RWPE1 (cell line): ENCODE measurements at regions not wholly inside any gene's neighbourhood (a gene's known extent, or its start where the extent isn't known, plus 50 kb on each side); places are given as distances from the start of the nearest gene placed in this dataset.
A peak's percentile ranks its signal among the peaks of the same experiment; 100 is the strongest.

Source experiments
- CTCF ChIA-PET: fragments of 350-600 bp; sonication (Branson Sonifier 250); formaldehyde crosslinking; extraction: SDS; loops from one replicate; lab custom pipeline; 2021; lab: Yijun Ruan, JAX
- POLR2A ChIA-PET: fragments of 400-600 bp; formaldehyde crosslinking; extraction: SDS; loops from one replicate; lab custom pipeline; 2020; ENCODE audit warnings: antibody characterized with exemption; ENCODE audit not compliant: low non-redundant PET; lab: Yijun Ruan, JAX
- DNase-seq: peaks from one replicate; pipeline ENCODE4 v3.0.0; 2012; ENCODE audit warnings: low spot score
- H3K27ac ChIP-seq: fragments of 450-650 bp; 2 replicates; pipeline ENCODE4 v1.5.1; 2017
- TF ChIP-seq, protein P1 (sequence below): fragments of 450-650 bp; conservative IDR thresholded peaks from 2 replicates; pipeline ENCODE4 v1.5.1; 2017; ENCODE audit warnings: low read depth, mild to moderate bottlenecking

DNA sequence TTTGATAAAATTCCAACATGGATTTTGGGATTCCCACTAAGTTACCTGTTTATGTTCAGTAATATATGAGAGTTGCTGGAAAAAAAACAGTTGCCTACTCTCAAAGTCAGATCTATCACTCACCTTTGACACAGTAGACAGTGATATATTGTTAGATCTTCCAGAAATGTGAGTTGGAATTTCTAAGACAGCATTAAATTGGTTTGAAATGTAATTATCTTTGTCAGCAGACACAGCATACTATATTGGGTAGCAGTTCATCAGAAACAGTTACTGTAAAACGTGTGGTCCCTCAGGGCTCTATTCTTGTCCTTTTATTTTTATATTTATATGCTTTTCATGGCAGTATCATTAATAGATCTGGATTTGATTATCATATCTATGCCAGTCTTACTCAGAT lies 433.6 kb upstream of the ARRDC3 start:
- H3K27ac ChIP-seq: no peak overlapping the region
- DNase-seq: no peak
- ChIA-PET POLR2A (no interaction called here), CTCF (no interaction called here)
- TF ChIP-seq, protein P1, sequence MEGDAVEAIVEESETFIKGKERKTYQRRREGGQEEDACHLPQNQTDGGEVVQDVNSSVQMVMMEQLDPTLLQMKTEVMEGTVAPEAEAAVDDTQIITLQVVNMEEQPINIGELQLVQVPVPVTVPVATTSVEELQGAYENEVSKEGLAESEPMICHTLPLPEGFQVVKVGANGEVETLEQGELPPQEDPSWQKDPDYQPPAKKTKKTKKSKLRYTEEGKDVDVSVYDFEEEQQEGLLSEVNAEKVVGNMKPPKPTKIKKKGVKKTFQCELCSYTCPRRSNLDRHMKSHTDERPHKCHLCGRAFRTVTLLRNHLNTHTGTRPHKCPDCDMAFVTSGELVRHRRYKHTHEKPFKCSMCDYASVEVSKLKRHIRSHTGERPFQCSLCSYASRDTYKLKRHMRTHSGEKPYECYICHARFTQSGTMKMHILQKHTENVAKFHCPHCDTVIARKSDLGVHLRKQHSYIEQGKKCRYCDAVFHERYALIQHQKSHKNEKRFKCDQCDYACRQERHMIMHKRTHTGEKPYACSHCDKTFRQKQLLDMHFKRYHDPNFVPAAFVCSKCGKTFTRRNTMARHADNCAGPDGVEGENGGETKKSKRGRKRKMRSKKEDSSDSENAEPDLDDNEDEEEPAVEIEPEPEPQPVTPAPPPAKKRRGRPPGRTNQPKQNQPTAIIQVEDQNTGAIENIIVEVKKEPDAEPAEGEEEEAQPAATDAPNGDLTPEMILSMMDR: no peak

DNA sequence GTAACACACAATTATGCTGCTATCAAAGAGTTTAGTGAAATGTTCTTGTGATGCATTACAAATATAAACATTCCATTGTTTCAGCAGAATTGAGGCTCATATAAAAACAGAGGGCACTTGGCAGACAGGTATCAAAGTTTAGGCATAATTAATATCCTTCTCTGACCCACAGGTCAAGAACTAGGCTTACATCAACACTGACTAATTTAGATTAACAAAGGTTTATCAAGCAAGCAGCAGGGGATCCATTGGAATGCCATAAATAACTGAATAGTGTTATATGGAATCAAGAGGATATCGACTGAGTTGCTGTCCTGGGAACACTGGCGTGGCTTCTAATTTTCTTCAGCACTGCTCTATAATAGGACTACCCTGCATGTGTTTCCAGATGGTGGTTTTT lies 414.5 kb upstream of the ARRDC3 start:
- ChIA-PET CTCF (no interaction called here), POLR2A (no interaction called here)
- no peak overlapping the region for H3K27ac ChIP-seq
- no peak for DNase-seq
- TF ChIP-seq, protein P1: no peak

DNA sequence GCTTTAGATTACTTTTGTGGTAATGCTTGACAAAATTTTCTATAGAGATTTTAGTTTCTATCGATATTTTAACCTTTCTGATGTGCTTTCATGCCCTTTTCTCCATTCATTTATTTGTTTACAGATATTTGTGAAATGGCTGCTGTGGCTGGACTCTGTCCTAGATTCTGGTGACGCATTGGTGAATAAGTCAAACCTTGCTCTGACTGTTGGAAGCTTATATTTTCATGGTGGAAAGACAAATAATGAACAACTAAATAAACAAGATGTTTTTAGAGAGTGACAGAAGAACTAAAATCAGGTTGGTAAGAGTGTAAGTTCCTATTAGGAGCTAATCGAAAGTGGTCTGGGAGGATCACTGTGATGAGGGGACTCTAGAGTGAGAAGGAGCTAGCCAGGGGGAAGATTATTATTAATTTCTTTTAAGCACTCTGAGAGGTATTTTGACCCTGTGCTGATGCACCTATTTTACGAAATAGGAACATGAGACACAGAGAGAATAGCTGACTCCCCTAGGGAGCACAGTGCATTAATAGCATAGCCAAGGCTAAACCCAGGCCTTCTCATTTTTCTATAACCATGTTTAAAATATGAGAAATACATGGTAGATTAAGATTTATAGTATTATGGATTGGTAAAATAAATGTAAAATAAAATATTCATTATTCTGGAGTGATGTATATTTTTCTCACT lies 411.9 kb upstream of the ARRDC3 start:
- DNase-seq: no peak
- ChIA-PET CTCF (no interaction called here), POLR2A (no interaction called here)
- no peak overlapping the region for H3K27ac ChIP-seq
- TF ChIP-seq, protein P1: no peak

DNA sequence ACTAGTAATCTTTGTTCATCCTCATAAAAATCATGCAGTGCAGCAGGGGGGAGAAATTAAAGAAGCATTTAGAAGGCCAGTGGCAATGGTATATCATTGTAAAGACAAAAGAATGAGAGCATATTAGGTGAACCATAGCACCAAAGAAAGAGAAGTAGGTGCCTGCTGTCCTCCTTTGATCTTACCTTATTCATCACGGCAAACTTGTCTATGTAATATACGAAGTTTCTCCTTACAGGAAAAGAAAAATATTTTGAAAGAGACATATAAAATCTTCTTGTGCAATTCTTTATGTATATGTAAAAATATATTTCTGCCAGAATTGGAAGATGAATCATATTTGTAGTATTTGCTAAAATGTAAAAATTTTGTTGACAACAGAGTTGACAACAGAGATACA lies 411.3 kb upstream of the ARRDC3 start:
- DNase-seq: no peak
- ChIA-PET POLR2A (no interaction called here), CTCF (no interaction called here)
- TF ChIP-seq, protein P1: no peak
- no peak overlapping the region for H3K27ac ChIP-seq

DNA sequence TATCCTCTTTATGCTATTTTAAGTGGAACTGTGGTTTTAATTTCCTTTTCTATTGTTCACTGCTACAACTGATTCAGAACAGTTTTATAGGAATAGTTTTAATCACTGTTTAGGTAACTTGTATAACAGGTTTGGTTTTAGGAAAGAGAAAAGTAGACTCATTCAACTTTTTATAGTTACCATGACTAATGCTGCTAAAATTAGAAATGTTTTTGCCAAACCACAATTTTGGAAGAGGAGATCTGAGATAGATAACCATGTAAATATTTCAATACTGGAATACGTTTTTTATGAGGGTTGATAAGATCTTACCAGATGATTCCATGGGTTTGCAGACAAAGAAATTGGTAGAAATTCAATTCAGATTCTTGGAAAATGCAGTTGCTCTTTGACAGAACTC lies 404.6 kb upstream of the ARRDC3 start:
- CTCF ChIA-PET: no interaction called here
- H3K27ac ChIP-seq: no peak overlapping the region
- DNase-seq: peak; percentile 10
- POLR2A ChIA-PET: no interaction called here
- TF ChIP-seq, protein P1: no peak

DNA sequence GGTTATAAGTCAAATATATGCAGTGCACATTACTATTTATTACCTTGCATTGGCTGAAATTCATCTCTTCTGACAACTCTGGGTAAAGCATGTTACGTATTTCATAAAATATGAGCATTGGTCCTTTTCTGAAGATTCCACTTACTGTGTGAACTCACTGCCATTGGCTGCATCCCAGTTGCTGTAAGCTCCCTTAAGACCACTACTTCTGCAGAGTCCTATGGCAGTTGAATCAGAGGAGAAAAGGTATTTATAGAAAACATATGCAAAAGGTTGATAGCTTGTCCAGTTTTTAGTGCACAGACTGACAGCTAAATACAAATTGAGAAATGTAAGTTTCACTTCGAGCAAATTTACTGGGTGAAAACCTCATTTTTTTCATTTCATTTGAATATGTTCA lies 394.6 kb upstream of the ARRDC3 start:
- H3K27ac ChIP-seq: no peak overlapping the region
- ChIA-PET POLR2A (no interaction called here), CTCF (no interaction called here)
- no peak for DNase-seq
- TF ChIP-seq, protein P1: no peak

DNA sequence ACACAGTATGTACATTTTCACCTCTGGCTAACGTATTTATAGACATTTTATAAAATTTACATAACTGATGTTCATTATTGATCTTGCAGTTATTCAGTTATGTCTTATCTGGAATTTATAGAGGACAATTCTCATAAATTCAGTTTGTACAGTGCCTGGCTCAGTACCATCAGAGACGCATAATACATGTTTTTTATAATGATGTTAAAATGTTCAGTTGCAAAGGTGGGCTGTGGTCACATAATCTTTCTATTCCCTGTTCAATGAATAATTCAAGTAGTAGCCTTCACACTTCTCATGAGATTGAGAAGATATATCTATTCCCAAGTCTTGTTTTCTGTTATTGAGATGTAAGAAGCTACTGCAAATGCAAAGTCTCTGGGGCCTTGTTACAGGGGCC lies 393.1 kb upstream of the ARRDC3 start:
- DNase-seq: no peak
- TF ChIP-seq, protein P1: no peak
- ChIA-PET CTCF (interaction anchor here (0.6 kb wide), 2 partner anchors 9 to 66 kb away, joined by 3 to 9 read pairs; no protein-coding TSS in a partner anchor), POLR2A (no interaction called here)
- H3K27ac ChIP-seq: no peak overlapping the region
